ENCODE measurements at regions not wholly inside any gene's neighbourhood (a gene's known extent, or its start where the extent isn't known, plus 50 kb on each side); places are given as distances from the start of the nearest gene placed in this dataset.

GRCh38 chr3:146974001-146974400, 368.9 kb upstream of the PLSCR5 start:
- Histone ChIP-seq H3K27me3 (ENCODE audit: low read length) (no peaks in the 10 kb centered on the region), H4K20me1 (ENCODE audit: low read depth, low read length) (no peaks in the 10 kb centered on the region), H3K4me2 (ENCODE audit: low read depth, low read length, poor library complexity, severe bottlenecking) (no peak overlapping the region), H3K9me2 (replicated peaks; ENCODE audit: insufficient read depth, low read length) (no peaks in the 10 kb centered on the region), H2AFZ (ENCODE audit: low read depth, low read length, severe bottlenecking) (no peak overlapping the region), H3K79me2 (ENCODE audit: insufficient read depth, low read length) (no peaks in the 10 kb centered on the region), H3K4me3 (ENCODE audit: insufficient read depth, low read length, poor library complexity, severe bottlenecking) (no peak overlapping the region), H3F3A (ENCODE audit: insufficient read depth) (no peaks in the 10 kb centered on the region), H3K27ac (ENCODE audit: low read depth, low read length) (no peak overlapping the region), H3K9ac (ENCODE audit: low read length) (no peak overlapping the region), H3K36me3 (ENCODE audit: low read length) (no peaks in the 10 kb centered on the region), H3K9me3 (ENCODE audit: insufficient read depth, low read length) (no peaks in the 10 kb centered on the region)
- TF ChIP-seq EZH2phosphoT487 (conservative IDR thresholded peaks at IDR 0.05; ENCODE audit: low read length) (no peak), CTCF (IDR thresholded peaks at IDR 0.05; ENCODE audit: insufficient read depth, low read length, poor library complexity, severe bottlenecking) (no peak)

- no peaks in the 10 kb centered on the region for H3K9me2 ChIP-seq (replicated peaks; ENCODE audit: insufficient read depth, low read length)
- H3K4me3 ChIP-seq (ENCODE audit: insufficient read depth, low read length, poor library complexity, severe bottlenecking), result no peak overlapping the region
- H3K27me3 ChIP-seq (ENCODE audit: low read length), result no peaks in the 10 kb centered on the region
- no peak overlapping the region for H3K4me2 ChIP-seq (ENCODE audit: low read depth, low read length, poor library complexity, severe bottlenecking)
- H3K9ac ChIP-seq (ENCODE audit: low read length), result no peak overlapping the region
- no peaks in the 10 kb centered on the region for H4K20me1 ChIP-seq (ENCODE audit: low read depth, low read length)
- H3K36me3 ChIP-seq (ENCODE audit: low read length), result no peaks in the 10 kb centered on the region
- no peak overlapping the region for H3K27ac ChIP-seq (ENCODE audit: low read depth, low read length)
- no peak overlapping the region for H2AFZ ChIP-seq (ENCODE audit: low read depth, low read length, severe bottlenecking)
- no peaks in the 10 kb centered on the region for H3K79me2 ChIP-seq (ENCODE audit: insufficient read depth, low read length)
- no peak for TF ChIP-seq EZH2phosphoT487 (conservative IDR thresholded peaks at IDR 0.05; ENCODE audit: low read length)
- TF ChIP-seq CTCF (IDR thresholded peaks at IDR 0.05; ENCODE audit: insufficient read depth, low read length, poor library complexity, severe bottlenecking), result no peak
- H3F3A ChIP-seq (ENCODE audit: insufficient read depth), result no peaks in the 10 kb centered on the region
- no peaks in the 10 kb centered on the region for H3K9me3 ChIP-seq (ENCODE audit: insufficient read depth, low read length)
These were observed 367.6 kb upstream of the PLSCR5 start for GRCh38 chr3:146972726-146973125.

- Histone ChIP-seq H3K9me2 (replicated peaks; ENCODE audit: insufficient read depth, low read length) (no peaks in the 10 kb centered on the region), H3K9me3 (ENCODE audit: insufficient read depth, low read length) (no peaks in the 10 kb centered on the region), H3K36me3 (ENCODE audit: low read length) (no peaks in the 10 kb centered on the region), H2AFZ (ENCODE audit: low read depth, low read length, severe bottlenecking) (no peak overlapping the region), H3K27me3 (ENCODE audit: low read length) (no peaks in the 10 kb centered on the region), H3K27ac (ENCODE audit: low read depth, low read length) (no peak overlapping the region), H3K79me2 (ENCODE audit: insufficient read depth, low read length) (no peaks in the 10 kb centered on the region), H3K9ac (ENCODE audit: low read length) (no peak overlapping the region), H3F3A (ENCODE audit: insufficient read depth) (no peaks in the 10 kb centered on the region), H3K4me2 (ENCODE audit: low read depth, low read length, poor library complexity, severe bottlenecking) (no peak overlapping the region), H4K20me1 (ENCODE audit: low read depth, low read length) (no peaks in the 10 kb centered on the region), H3K4me3 (ENCODE audit: insufficient read depth, low read length, poor library complexity, severe bottlenecking) (no peak overlapping the region)
- no peak for TF ChIP-seq EZH2phosphoT487 (conservative IDR thresholded peaks at IDR 0.05; ENCODE audit: low read length)
- no peak for TF ChIP-seq CTCF (IDR thresholded peaks at IDR 0.05; ENCODE audit: insufficient read depth, low read length, poor library complexity, severe bottlenecking)
These were observed 365.1 kb upstream of the PLSCR5 start for GRCh38 chr3:146970236-146970635.
